AG10803 (cell line): ENCODE measurements at regions not wholly inside any gene's neighbourhood (a gene's known extent, or its start where the extent isn't known, plus 50 kb on each side); places are given as distances from the start of the nearest gene placed in this dataset.

Source experiments
- DNase-seq: peaks from one replicate; pipeline ENCODE4 v3.0.0; 2010; ENCODE audit warnings: low read depth
- H3K4me3 ChIP-seq: 2 replicates; pipeline ENCODE4 v1.5.1; 2011; ENCODE audit warnings: mild to moderate bottlenecking, low read length, control low read depth
- CTCF ChIP-seq: conservative IDR thresholded peaks from 2 replicates; pipeline ENCODE4 v1.5.1; 2011; ENCODE audit warnings: mild to moderate bottlenecking, low read length, control low read depth, inconsistent platforms

DNA sequence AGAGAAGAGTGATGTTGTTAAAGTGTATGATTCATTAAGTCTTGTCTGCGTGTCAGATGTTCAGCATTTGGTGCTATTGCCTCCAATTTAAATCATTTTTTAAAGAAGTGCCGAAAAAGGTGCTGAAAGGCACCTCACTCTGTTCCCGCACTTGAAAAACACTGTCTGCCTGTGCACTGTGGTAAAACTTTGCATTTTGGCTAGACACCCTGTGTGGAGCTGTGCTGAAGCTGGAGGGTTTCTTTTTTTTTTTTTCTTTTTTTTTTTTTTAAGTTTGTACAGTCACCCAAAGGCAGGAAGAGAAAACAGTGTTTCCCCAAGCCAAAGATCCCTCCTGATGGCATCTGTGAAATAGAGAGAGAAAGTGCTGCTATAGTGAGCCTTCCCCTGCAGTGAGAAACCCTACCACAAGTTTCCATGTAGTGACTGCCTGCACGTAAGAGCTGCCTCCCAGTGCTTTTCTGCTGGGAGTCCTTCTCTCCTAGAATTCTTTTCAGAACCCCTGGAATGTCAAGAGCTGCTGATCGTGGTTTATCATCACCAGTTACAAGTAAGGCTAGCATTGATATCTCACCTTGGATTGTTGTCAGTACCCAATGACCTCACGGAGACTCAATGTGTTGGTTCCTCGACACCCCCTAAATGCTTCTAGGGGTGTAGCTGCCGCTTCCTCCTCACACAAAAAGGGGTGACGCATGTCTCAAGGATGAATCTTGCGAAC, 116.0 kb upstream of the SOX9 start:
- no peak for TF ChIP-seq CTCF
- no peak overlapping the region for H3K4me3 ChIP-seq
- peak; percentile 51 for DNase-seq

GRCh38 chr17:72005332-72006163, 115.3 kb upstream of the SOX9 start:
- no peak for TF ChIP-seq CTCF
- H3K4me3 ChIP-seq: no peak overlapping the region
- DNase-seq: no peak

DNA sequence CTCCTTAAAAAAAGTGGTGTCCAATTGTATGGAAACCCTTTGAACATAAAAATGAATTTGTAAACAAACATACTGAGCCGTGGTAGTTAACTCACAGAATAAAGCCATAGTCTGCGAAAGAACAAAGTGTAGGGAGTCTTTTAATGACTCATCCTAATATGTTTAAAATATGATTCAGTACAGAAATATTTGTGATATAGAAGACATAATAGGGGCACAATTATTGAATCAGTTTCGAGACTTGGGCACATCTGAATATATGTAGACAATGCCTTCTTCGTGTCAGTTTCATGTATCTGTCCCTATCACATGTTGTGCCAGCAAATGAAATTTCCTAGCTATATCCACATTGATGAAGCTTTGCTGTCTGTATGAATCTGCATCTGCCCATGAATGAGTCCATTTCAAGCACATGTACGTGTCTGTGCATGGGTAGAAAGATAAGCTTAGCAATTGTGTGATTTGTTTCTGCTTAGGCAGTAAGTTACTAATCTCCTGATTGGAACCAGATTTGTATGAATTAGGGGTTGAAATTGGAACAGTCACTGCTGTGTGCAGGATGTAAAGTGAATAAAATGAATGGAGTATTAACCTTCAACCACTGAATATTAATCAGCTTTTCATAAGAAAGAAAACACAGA, 112.5 kb upstream of the SOX9 start:
- DNase-seq: no peak
- H3K4me3 ChIP-seq: no peak overlapping the region
- no peak for TF ChIP-seq CTCF

- no peak overlapping the region for H3K4me3 ChIP-seq
- no peak for DNase-seq
- TF ChIP-seq CTCF: no peak
Measured at GRCh38 chr17:72011561-72011960, 109.3 kb upstream of the SOX9 start.

DNA sequence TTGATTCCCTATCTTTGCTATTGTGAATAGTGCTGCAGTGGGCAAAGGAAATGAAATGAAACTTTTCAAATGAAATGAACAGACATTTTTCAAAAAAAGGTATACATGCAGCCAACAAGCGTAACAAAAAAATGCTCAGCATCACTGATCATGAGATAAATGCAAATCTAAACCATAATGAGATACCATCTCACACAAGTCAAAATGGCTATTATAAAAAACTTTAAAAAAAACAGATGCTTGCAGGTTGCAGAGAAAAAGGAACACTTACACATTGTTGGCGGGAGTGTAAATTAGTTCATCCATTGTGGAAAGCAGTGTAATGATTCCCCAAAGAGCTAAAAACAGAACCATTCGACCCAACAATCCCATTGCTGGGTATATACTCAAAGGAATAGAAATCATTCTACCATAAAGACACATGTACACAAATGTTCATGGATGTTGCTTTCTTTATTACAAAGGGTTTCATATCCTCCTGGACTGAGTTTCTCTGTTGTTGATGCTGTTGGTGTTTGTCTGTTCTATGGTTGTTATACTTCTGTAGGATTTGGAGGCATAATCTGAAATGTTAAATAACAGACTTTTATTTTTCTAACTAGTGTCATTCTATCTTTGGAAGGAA, 99.3 kb upstream of the SOX9 start:
- no peak for DNase-seq

More for the DNA sequence above, 99.3 kb upstream of the SOX9 start:
- no peak for TF ChIP-seq CTCF
- H3K4me3 ChIP-seq: no peak overlapping the region
